ENCODE measurements at regions not wholly inside any gene's neighbourhood (a gene's known extent, or its start where the extent isn't known, plus 50 kb on each side); places are given as distances from the start of the nearest gene placed in this dataset.
A peak's percentile ranks its signal among the peaks of the same experiment; 100 is the strongest.
"Not testable (repeated sequence)": the region's sequence is repeated elsewhere in the genome, so short reads cannot be mapped to it uniquely, and the experiment has no call there.

GRCh38 chr9:135410831-135411473 is 68.6 kb upstream of the PPP1R26 start:
- no peak for DNase-seq
- no peaks in the 10 kb centered on the region for H3K9me3 ChIP-seq
- no peaks in the 10 kb centered on the region for H3K4me1 ChIP-seq
- H3K27me3 ChIP-seq: no peaks in the 10 kb centered on the region
- TF ChIP-seq, protein P1, sequence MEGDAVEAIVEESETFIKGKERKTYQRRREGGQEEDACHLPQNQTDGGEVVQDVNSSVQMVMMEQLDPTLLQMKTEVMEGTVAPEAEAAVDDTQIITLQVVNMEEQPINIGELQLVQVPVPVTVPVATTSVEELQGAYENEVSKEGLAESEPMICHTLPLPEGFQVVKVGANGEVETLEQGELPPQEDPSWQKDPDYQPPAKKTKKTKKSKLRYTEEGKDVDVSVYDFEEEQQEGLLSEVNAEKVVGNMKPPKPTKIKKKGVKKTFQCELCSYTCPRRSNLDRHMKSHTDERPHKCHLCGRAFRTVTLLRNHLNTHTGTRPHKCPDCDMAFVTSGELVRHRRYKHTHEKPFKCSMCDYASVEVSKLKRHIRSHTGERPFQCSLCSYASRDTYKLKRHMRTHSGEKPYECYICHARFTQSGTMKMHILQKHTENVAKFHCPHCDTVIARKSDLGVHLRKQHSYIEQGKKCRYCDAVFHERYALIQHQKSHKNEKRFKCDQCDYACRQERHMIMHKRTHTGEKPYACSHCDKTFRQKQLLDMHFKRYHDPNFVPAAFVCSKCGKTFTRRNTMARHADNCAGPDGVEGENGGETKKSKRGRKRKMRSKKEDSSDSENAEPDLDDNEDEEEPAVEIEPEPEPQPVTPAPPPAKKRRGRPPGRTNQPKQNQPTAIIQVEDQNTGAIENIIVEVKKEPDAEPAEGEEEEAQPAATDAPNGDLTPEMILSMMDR (IDR thresholded peaks at IDR 0.05): no peak
- no peak for TF ChIP-seq POLR2A (IDR thresholded peaks at IDR 0.05)
- no peak overlapping the region for H3K4me3 ChIP-seq
- no peaks in the 10 kb centered on the region for H3K36me3 ChIP-seq
- no peak overlapping the region for H3K27ac ChIP-seq

DNA sequence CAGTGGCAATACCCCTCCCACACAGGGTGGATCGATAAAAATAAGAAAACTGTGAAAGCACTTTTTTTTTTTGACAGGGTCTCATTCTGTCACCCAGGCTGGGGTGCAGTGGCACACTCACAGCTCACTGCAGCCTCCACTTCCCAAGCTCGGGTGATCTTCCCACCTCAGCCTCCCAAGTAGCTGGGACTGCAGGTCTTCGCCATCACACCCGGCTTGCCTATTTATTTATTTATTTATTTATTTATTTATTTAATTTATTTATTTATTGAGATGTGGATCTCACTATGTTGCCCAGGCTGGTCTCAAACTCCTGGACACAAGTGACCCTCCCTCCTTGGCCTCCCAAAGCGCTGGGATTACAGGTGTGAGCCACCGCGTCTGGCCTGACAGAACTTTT is 68.0 kb upstream of the PPP1R26 start:
- DNase-seq, H3K27ac ChIP-seq, H3K36me3 ChIP-seq, H3K4me3 ChIP-seq, H3K9me3 ChIP-seq, H3K27me3 ChIP-seq, H3K4me1 ChIP-seq: not testable (repeated sequence)

DNA sequence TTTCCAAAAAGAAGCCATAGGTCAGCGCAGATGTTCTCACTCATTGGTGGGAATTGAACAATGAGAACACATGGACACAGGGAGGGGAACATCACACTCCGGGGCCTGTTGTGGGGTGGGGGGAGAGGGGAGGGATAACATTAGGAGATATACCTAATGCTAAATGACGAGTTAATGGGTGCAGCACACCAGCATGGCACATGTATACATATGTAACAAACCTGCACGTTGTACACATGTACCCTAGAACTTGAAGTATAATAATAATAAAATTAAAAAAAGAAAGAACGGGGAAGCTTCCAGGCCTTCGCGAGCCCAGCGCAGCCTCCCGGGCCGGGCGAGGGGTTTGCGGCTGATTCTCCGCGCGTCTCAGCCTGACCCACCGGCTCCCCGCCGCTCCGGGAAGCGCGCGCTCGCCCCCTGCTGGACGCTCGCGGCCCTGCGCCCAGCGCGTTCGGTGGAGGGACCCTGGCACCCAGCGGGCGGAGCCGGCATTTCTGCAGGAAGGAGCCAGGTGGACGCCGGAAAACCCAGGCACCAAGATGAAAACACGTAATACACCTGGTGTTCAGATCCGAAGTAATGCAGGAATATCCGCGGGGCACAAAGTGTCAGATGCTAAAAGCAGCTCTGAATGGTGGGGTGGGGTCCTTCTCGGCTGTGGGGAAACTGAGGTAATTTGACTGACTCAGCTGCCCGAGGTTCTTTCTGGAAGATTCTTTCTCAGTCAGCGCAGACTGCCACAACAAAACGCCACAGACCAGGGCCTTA is 67.1 kb upstream of the PPP1R26 start:
- DNase-seq: peak; percentile 23 to 84 (median 75)
- not testable (repeated sequence) for H3K27ac ChIP-seq, H3K36me3 ChIP-seq, H3K27me3 ChIP-seq, H3K9me3 ChIP-seq, H3K4me1 ChIP-seq, H3K4me3 ChIP-seq
- TF ChIP-seq, protein P1 (IDR thresholded peaks at IDR 0.05): peak; percentile 72 to 98 (median 96)

DNA sequence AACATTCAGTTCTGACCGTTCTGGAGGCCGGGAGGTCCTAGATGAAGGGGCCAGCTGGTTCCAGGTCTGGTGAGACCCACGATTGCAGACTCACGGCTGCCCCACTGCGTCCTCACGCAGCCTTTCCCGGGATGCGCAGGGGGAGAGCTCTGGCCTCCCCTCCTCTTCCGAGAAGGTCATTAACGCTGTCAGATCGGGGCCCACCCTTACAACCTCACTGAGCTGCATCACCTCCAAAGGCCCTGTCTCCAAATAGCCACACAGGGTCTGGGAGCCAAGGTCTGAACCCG is 66.6 kb upstream of the PPP1R26 start:
- H3K27me3 ChIP-seq: no peaks in the 10 kb centered on the region
- no peaks in the 10 kb centered on the region for H3K9me3 ChIP-seq
- H3K4me1 ChIP-seq: no peaks in the 10 kb centered on the region
- no peak overlapping the region for H3K4me3 ChIP-seq
- DNase-seq: peak in 1 of 3 donors; percentile 44
- no peak for TF ChIP-seq POLR2A (IDR thresholded peaks at IDR 0.05)
- TF ChIP-seq, protein P1 (IDR thresholded peaks at IDR 0.05): no peak
- H3K36me3 ChIP-seq: no peaks in the 10 kb centered on the region
- H3K27ac ChIP-seq: no peak overlapping the region

DNA sequence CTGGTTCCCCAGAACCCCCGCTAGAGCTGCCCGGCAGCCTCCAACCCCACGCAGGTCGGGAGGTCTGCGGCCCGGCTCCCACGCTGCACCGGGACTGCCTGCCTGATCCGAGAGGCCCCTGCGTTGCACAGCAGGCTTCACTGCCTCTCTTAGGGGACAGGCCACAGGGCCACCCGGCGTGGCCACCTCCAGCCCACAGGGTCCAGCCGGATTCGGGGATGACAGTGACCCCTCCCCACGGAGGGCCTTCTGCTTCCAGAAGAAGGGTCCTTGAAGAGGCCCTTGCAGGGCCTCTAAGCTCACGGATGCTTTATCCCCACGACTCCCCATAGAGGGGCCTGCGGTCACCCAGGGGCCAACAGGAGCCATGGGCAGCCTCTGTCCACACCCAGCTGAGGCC is 66.1 kb upstream of the PPP1R26 start:
- TF ChIP-seq, protein P1 (IDR thresholded peaks at IDR 0.05): no peak
- no peak for TF ChIP-seq POLR2A (IDR thresholded peaks at IDR 0.05)
- H3K4me3 ChIP-seq: no peak overlapping the region
- H3K27me3 ChIP-seq: no peaks in the 10 kb centered on the region

GRCh38 chr9:135414293-135414692 is 65.3 kb upstream of the PPP1R26 start:
- Histone ChIP-seq H3K27me3 (no peaks in the 10 kb centered on the region), H3K36me3 (no peaks in the 10 kb centered on the region), H3K27ac (no peak overlapping the region), H3K4me3 (no peak overlapping the region), H3K4me1 (no peaks in the 10 kb centered on the region), H3K9me3 (no peaks in the 10 kb centered on the region)
- no peak for DNase-seq
- no peak for TF ChIP-seq POLR2A (IDR thresholded peaks at IDR 0.05)

More for the DNA sequence above, 66.1 kb upstream of the PPP1R26 start:
- Histone ChIP-seq H3K9me3 (no peaks in the 10 kb centered on the region), H3K4me1 (no peaks in the 10 kb centered on the region), H3K36me3 (no peaks in the 10 kb centered on the region), H3K27ac (no peak overlapping the region)
- DNase-seq: peak in 2 of 3 donors; percentile 24 to 37
